ENCODE measurements at regions not wholly inside any gene's neighbourhood (a gene's known extent, or its start where the extent isn't known, plus 50 kb on each side); places are given as distances from the start of the nearest gene placed in this dataset.

GRCh38 chr6:42505385-42505718, 53.6 kb upstream of the TRERF1 start:
- ATAC-seq (ENCODE audit: insufficient read depth, low FRiP score) (no peak), DNase-seq (no peak)
- H3K27ac ChIP-seq (ENCODE audit: low read depth in 1 of 2, low read length in 1 of 2), result no peak overlapping the region
- H3K9ac ChIP-seq (ENCODE audit: insufficient read depth in 1 of 2, low read length in 2 of 2), result no peak overlapping the region
- H3K4me3 ChIP-seq, result no peak overlapping the region
- H3K4me1 ChIP-seq (ENCODE audit: control insufficient read depth in 5 of 5, insufficient read depth in 5 of 5, low read length in 5 of 5), result no peaks in the 10 kb centered on the region
- H3K9me3 ChIP-seq (ENCODE audit: control insufficient read depth in 4 of 4, insufficient read depth in 3 of 4, low read length in 3 of 4), result peaks cover 0 to 2% (median 0%) of the 10 kb centered on the region in 4 donors
- H3K36me3 ChIP-seq (ENCODE audit: control insufficient read depth in 4 of 4, insufficient read depth in 4 of 4, low read length in 4 of 4), result no peaks in the 10 kb centered on the region
- WGBS, 2 donors, result 60 to 77% methylated on average over 1 of the region's 1 CpG
- H3K27me3 ChIP-seq (ENCODE audit: control insufficient read depth in 3 of 3, insufficient read depth in 3 of 3, low read length in 2 of 3), result no peaks in the 10 kb centered on the region
- no peak for TF ChIP-seq CTCF (IDR thresholded peaks at IDR 0.05; ENCODE audit: control extremely low read depth, extremely low read depth)

DNA sequence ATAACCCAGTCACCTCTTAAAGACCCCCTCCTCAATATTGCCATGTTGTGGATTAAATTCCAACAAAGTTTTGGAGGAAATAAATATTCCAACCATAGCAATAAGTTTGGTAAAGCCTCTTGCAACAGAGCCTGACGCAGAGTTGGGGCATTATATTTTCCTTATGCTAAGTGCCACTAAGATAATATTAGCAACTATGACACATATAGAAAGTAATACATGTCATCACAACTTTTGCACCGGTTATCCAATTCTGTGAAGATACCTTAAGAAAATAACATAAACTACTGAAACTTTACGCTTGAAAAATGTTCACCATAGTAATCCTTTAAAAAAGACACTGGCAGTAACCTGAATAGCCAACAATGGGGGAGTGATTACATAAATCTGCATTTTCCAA, 52.2 kb upstream of the TRERF1 start:
- Histone ChIP-seq H3K27me3 (ENCODE audit: control insufficient read depth in 3 of 3, insufficient read depth in 3 of 3, low read length in 2 of 3) (no peaks in the 10 kb centered on the region), H3K9me3 (ENCODE audit: control insufficient read depth in 4 of 4, insufficient read depth in 3 of 4, low read length in 3 of 4) (peaks cover 0 to 2% (median 0%) of the 10 kb centered on the region in 4 donors), H3K27ac (ENCODE audit: low read depth in 1 of 2, low read length in 1 of 2) (no peak overlapping the region), H3K36me3 (ENCODE audit: control insufficient read depth in 4 of 4, insufficient read depth in 4 of 4, low read length in 4 of 4) (no peaks in the 10 kb centered on the region), H3K9ac (ENCODE audit: insufficient read depth in 1 of 2, low read length in 2 of 2) (no peak overlapping the region), H3K4me1 (ENCODE audit: control insufficient read depth in 5 of 5, insufficient read depth in 5 of 5, low read length in 5 of 5) (no peaks in the 10 kb centered on the region), H3K4me3 (no peak overlapping the region)
- DNase-seq (no peak), ATAC-seq (ENCODE audit: insufficient read depth, low FRiP score) (no peak)
- 88 to 91% methylated on average over 3 of the region's 3 CpGs for WGBS, 2 donors
- TF ChIP-seq CTCF (IDR thresholded peaks at IDR 0.05; ENCODE audit: control extremely low read depth, extremely low read depth), result no peak

GRCh38 chr6:42502990-42503389, 51.3 kb upstream of the TRERF1 start:
- H3K27ac ChIP-seq (ENCODE audit: low read depth in 1 of 2, low read length in 1 of 2), result no peak overlapping the region
- no peak overlapping the region for H3K4me3 ChIP-seq
- no peaks in the 10 kb centered on the region for H3K4me1 ChIP-seq (ENCODE audit: control insufficient read depth in 5 of 5, insufficient read depth in 5 of 5, low read length in 5 of 5)
- H3K36me3 ChIP-seq (ENCODE audit: control insufficient read depth in 4 of 4, insufficient read depth in 4 of 4, low read length in 4 of 4), result no peaks in the 10 kb centered on the region
- ATAC-seq (ENCODE audit: insufficient read depth, low FRiP score) (no peak), DNase-seq (no peak)
- peaks cover 0 to 2% (median 0%) of the 10 kb centered on the region in 4 donors for H3K9me3 ChIP-seq (ENCODE audit: control insufficient read depth in 4 of 4, insufficient read depth in 3 of 4, low read length in 3 of 4)
- WGBS, 2 donors, result 88 to 92% methylated on average over 3 of the region's 3 CpGs
- TF ChIP-seq CTCF (IDR thresholded peaks at IDR 0.05; ENCODE audit: control extremely low read depth, extremely low read depth), result no peak
- H3K27me3 ChIP-seq (ENCODE audit: control insufficient read depth in 3 of 3, insufficient read depth in 3 of 3, low read length in 2 of 3), result no peaks in the 10 kb centered on the region
- no peak overlapping the region for H3K9ac ChIP-seq (ENCODE audit: insufficient read depth in 1 of 2, low read length in 2 of 2)

DNA sequence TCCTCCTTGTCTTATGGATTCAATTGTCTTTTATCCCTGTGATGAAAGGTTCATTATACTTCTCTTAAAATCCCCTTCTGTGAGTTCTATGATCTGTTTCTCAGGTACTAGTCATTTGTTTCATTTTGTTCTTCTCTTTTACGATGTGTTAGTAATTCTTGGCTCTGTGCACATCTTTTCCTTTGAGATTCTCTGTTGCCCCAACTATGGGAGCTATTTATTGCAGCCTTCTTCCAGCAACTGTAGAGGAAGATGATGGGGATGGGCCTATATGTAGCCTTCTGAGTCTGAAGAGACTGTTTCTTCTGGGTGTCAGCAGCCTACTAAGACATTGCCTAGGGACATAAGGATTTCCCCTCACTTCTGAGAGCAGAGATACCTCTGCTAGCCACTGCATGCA, 50.4 kb upstream of the TRERF1 start:
- Histone ChIP-seq H3K9me3 (ENCODE audit: control insufficient read depth in 4 of 4, insufficient read depth in 3 of 4, low read length in 3 of 4) (peaks cover 0 to 2% (median 0%) of the 10 kb centered on the region in 4 donors), H3K27ac (ENCODE audit: low read depth in 1 of 2, low read length in 1 of 2) (no peak overlapping the region), H3K27me3 (ENCODE audit: control insufficient read depth in 3 of 3, insufficient read depth in 3 of 3, low read length in 2 of 3) (no peaks in the 10 kb centered on the region), H3K4me3 (no peak overlapping the region), H3K9ac (ENCODE audit: insufficient read depth in 1 of 2, low read length in 2 of 2) (no peak overlapping the region), H3K4me1 (ENCODE audit: control insufficient read depth in 5 of 5, insufficient read depth in 5 of 5, low read length in 5 of 5) (no peaks in the 10 kb centered on the region), H3K36me3 (ENCODE audit: control insufficient read depth in 4 of 4, insufficient read depth in 4 of 4, low read length in 4 of 4) (no peaks in the 10 kb centered on the region)
- ATAC-seq (ENCODE audit: insufficient read depth, low FRiP score), result no peak
- 84 to 95% methylated on average over 1 of the region's 1 CpG for WGBS, 2 donors
- no peak for TF ChIP-seq CTCF (IDR thresholded peaks at IDR 0.05; ENCODE audit: control extremely low read depth, extremely low read depth)
- DNase-seq, result no peak
